Astrocyte (in vitro differentiated cells and primary cell): ENCODE measurements at regions not wholly inside any gene's neighbourhood (a gene's known extent, or its start where the extent isn't known, plus 50 kb on each side); places are given as distances from the start of the nearest gene placed in this dataset.

Experiments
- EZH2 ChIP-seq: IDR thresholded peaks from 2 replicates; pipeline ENCODE4 v1.6.1; 2012; ENCODE audit warnings: mild to moderate bottlenecking, low read length, inconsistent platforms; ENCODE audit not compliant: insufficient read depth
- TF ChIP-seq, protein P1 (sequence below): IDR thresholded peaks from 2 replicates; pipeline ENCODE4 v1.5.1; 2011; ENCODE audit warnings: low read depth, mild to moderate bottlenecking, inconsistent platforms, low read length, moderate library complexity; ENCODE audit not compliant: insufficient read depth

- TF ChIP-seq, protein P1, sequence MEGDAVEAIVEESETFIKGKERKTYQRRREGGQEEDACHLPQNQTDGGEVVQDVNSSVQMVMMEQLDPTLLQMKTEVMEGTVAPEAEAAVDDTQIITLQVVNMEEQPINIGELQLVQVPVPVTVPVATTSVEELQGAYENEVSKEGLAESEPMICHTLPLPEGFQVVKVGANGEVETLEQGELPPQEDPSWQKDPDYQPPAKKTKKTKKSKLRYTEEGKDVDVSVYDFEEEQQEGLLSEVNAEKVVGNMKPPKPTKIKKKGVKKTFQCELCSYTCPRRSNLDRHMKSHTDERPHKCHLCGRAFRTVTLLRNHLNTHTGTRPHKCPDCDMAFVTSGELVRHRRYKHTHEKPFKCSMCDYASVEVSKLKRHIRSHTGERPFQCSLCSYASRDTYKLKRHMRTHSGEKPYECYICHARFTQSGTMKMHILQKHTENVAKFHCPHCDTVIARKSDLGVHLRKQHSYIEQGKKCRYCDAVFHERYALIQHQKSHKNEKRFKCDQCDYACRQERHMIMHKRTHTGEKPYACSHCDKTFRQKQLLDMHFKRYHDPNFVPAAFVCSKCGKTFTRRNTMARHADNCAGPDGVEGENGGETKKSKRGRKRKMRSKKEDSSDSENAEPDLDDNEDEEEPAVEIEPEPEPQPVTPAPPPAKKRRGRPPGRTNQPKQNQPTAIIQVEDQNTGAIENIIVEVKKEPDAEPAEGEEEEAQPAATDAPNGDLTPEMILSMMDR: no peak
- TF ChIP-seq EZH2: no peak
Observed at GRCh38 chr10:128625926-128626325, 499.7 kb upstream of the MKI67 start.
